GM12864 (cell line): ENCODE measurements at regions not wholly inside any gene's neighbourhood (a gene's known extent, or its start where the extent isn't known, plus 50 kb on each side); places are given as distances from the start of the nearest gene placed in this dataset.

Experiments used
- DNase-seq: peaks from one replicate; pipeline ENCODE4 v3.0.0-alpha.2; 2011; ENCODE audit warnings: low read depth
- H3K4me3 ChIP-seq: 2 replicates; pipeline ENCODE4 v1.5.1; 2011; ENCODE audit warnings: mild to moderate bottlenecking, low read depth, low read length, control low read depth
- TF ChIP-seq, protein P1 (sequence below): IDR thresholded peaks from 2 replicates; pipeline ENCODE4 v1.5.1; 2011; ENCODE audit warnings: low read depth, mild to moderate bottlenecking, moderate library complexity, low read length, control low read depth, inconsistent platforms; ENCODE audit errors: missing control alignments

DNA sequence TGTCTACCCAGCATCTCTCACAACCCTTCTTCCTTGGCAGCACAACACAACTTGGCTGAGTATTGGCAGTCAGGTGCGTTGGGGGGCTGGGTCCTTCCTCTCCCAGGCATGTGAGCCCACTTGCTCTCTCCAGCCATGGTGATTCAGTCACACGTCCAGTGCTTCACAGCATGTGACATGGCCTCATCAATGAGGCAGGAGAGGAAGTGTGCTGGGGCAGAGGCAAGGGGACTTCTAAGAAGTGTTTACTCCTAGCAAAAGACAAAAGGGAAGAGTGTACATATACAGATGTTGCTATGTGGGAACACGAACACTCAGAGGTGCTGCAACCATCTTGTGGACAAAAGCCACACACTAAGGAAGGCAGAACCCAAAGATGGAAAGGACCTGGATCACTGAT is 380.8 kb downstream of the FBXW7 start:
- DNase-seq = no peak
- TF ChIP-seq, protein P1, sequence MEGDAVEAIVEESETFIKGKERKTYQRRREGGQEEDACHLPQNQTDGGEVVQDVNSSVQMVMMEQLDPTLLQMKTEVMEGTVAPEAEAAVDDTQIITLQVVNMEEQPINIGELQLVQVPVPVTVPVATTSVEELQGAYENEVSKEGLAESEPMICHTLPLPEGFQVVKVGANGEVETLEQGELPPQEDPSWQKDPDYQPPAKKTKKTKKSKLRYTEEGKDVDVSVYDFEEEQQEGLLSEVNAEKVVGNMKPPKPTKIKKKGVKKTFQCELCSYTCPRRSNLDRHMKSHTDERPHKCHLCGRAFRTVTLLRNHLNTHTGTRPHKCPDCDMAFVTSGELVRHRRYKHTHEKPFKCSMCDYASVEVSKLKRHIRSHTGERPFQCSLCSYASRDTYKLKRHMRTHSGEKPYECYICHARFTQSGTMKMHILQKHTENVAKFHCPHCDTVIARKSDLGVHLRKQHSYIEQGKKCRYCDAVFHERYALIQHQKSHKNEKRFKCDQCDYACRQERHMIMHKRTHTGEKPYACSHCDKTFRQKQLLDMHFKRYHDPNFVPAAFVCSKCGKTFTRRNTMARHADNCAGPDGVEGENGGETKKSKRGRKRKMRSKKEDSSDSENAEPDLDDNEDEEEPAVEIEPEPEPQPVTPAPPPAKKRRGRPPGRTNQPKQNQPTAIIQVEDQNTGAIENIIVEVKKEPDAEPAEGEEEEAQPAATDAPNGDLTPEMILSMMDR = no peak
- no peak overlapping the region for H3K4me3 ChIP-seq

DNA sequence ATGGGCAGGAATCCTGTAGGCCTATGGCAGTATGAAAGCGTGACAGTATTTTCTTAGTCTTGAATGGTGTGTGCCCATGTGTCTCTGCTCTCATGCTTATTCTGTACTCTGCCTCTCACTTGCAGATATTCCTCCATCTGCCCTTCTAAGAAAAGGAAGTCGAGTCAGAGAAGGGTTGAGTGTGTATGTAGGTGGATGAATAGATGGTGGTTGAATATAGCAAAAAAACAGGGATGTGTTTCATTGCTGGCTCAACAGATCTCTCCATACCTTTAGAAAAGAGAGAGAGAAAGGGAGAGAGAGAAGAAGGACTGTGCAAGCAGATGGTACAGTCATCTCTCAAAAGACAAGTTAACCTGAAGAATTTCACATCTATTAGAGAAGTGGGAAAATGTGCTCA is 381.5 kb downstream of the FBXW7 start:
- TF ChIP-seq, protein P1 = no peak
- DNase-seq = no peak
- H3K4me3 ChIP-seq = no peak overlapping the region

DNA sequence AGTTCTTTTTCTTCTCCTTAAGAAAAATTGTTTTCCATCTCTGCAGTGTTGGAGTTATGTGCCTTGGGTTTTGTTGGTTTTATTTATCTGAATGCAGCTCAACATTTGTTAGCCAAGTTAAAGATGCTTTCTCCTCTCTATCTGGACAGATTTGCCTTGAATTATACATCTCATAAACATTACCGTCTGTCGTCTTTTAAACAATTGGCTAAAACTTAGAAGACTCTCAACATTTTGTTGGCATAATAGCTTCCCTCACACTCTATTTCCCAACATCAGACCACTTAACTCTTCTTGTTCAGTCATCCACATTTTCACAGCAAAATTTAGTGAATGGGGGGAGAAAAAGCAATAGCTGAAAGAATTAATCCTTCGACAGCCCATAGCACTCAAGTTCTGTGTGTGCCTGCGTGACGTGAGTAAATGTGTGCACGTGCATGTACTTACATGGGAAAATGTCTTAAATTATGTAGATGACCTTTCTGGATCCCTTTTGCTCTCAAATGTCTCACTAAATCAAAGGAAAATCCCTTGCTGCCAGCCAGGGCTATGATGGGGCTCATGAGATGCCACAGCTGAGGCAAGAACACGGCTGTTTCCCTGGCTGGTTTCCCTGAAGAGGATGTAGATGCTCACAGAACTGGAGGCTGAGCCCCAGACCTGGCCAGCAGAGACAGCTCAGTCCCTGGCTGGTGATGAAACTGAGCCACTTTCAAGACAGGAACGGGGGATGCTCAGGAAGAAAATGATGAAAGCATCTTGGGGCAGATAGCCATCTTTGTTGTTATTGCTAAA is 382.2 kb downstream of the FBXW7 start:
- TF ChIP-seq, protein P1 = no peak
- H3K4me3 ChIP-seq = no peak overlapping the region
- no peak for DNase-seq

DNA sequence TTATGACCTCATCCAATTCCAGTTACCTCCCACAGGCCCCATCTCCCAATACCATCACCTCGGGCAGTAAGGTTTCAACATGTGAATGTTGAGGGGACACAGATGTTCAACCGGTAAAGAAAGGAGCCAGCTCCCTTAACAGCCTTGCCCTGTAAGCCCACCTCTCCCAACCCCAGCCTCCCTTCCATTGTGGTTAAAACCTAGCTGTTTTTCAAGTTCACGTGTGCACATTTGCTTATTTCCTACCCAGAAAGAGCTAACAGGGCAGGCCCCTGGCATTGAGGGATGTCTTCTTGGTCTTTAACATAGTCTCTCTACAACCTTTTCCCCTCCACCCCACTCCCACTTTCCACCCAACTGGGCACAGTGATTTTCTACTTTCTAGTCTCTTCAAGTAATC is 385.7 kb downstream of the FBXW7 start:
- H3K4me3 ChIP-seq = no peak overlapping the region
- TF ChIP-seq, protein P1 = no peak
- DNase-seq = no peak

DNA sequence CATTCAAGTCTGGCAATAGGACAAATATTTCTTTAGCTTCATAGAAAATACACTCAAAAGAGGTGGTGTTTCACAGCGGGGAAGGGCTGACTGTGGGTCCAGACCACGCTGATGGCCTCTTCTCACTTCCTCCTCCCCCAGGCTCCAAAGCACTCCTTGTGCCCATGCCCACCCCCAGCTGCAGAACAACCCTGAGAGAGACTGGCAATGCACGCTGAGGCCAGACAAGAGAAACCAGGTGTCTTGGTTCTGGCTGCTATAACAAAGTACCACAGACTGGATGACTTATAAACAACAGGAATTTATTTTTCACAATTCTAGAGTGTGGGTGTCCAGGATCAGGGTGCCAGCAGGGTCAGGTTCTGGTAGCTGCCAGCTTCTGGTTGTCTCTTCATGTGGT is 386.1 kb downstream of the FBXW7 start:
- no peak for DNase-seq
- no peak overlapping the region for H3K4me3 ChIP-seq
- TF ChIP-seq, protein P1 = no peak

DNA sequence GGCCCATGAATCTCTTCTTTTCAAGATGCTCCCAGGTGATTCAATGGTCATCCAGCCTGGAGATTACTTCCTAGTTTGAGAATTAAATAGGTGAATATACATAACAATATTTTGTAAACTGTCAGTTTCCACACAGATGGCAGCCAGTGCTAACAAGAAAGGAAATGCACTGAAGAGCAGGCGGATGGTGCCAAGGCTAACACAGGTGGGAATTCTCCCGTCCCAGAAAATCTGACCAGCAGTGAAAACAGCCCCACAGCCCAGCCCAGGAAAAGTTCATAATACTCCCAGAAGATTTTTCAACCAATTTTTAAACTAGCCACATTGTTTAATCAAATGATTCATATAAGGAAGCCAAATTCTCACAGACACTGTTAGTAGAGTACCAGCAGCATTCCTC is 387.2 kb upstream of the GATB start:
- H3K4me3 ChIP-seq = no peak overlapping the region
- no peak for DNase-seq
- TF ChIP-seq, protein P1 = no peak

DNA sequence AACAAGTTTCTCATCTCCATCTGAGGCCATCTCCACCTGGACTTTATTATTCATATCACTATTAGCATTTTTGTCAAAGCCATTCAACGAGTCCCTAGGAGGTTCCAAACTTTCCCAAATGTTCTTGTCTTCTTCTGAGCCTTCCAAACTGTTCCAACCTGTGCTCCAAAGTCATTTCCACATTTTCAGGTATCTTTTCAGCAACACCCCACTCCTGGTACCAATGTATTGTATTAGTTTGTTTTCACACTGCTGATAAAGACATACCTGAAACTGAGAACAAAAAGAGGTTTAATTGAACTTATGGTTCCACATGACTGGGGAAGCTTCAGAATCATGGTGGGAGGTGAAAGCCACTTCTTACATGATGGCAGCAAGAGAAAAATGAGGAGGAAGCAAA is 385.4 kb upstream of the GATB start:
- no peak for DNase-seq
- TF ChIP-seq, protein P1 = no peak

More for the DNA sequence above, 385.4 kb upstream of the GATB start:
- H3K4me3 ChIP-seq = no peak overlapping the region
